Right ventricle myocardium inferior (tissue), 1 donor: ENCODE measurements at regions not wholly inside any gene's neighbourhood (a gene's known extent, or its start where the extent isn't known, plus 50 kb on each side); places are given as distances from the start of the nearest gene placed in this dataset.

Experiments used
- ATAC-seq: fragments of 200-7000 bp; cut with Tn5 transposase; one replicate; pipeline ENCODE4 v1.9.1; 2020; ENCODE audit warnings: mild to moderate bottlenecking, moderate library complexity
- DNase-seq: peaks from one replicate; pipeline ENCODE4 v3.0.0; 2021; ENCODE audit errors: missing footprints
- intact Hi-C: fragments of 100-400 bp; cut with DNase I; formaldehyde crosslinking; loops from one replicate; pipeline ENCODE4 v1.11.0; 2022
- donor health status: DM: no; HTN: yes; CAD: no; lungs with severe emphysema.

- ATAC-seq (no peak), DNase-seq (no peak)
- intact Hi-C loops = no loop called here
Measured at GRCh38 chr4:104188301-104188700, 306.4 kb downstream of the CXXC4 start.

GRCh38 chr4:104169437-104169836 lies 325.3 kb downstream of the CXXC4 start:
- intact Hi-C loops = no loop called here
- ATAC-seq = no peak
- no peak for DNase-seq

- DNase-seq (no peak), ATAC-seq (no peak)
- intact Hi-C loops = no loop called here
Measured at GRCh38 chr4:104166749-104167148, 327.9 kb downstream of the CXXC4 start.

- DNase-seq = no peak
- intact Hi-C loops = no loop called here
- no peak for ATAC-seq
Measured at GRCh38 chr4:104163820-104164219, 330.9 kb downstream of the CXXC4 start.

- DNase-seq = no peak
- intact Hi-C loops = no loop called here
- no peak for ATAC-seq
Measured at GRCh38 chr4:104146048-104146447, 348.6 kb downstream of the CXXC4 start.

GRCh38 chr4:104138116-104138515 lies 356.6 kb downstream of the CXXC4 start:
- DNase-seq (no peak), ATAC-seq (no peak)
- intact Hi-C loops = no loop called here

GRCh38 chr4:104129243-104129642 lies 365.5 kb downstream of the CXXC4 start:
- DNase-seq (no peak), ATAC-seq (no peak)
- intact Hi-C loops = no loop called here

GRCh38 chr4:104128850-104129213 lies 365.9 kb downstream of the CXXC4 start:
- intact Hi-C loops = no loop called here
- DNase-seq = no peak
- ATAC-seq = no peak

- DNase-seq = no peak
- intact Hi-C loops = no loop called here
- ATAC-seq = no peak
Measured at GRCh38 chr4:104128031-104128849, 366.5 kb downstream of the CXXC4 start.

- ATAC-seq (no peak), DNase-seq (no peak)
- intact Hi-C loops = no loop called here
Measured at GRCh38 chr4:104123021-104123420, 371.7 kb downstream of the CXXC4 start.

GRCh38 chr4:104117776-104118175 lies 376.9 kb downstream of the CXXC4 start:
- DNase-seq (no peak), ATAC-seq (no peak)
- intact Hi-C loops = no loop called here

GRCh38 chr4:104113850-104114249 lies 380.8 kb downstream of the CXXC4 start:
- intact Hi-C loops = no loop called here
- ATAC-seq = no peak
- no peak for DNase-seq

- intact Hi-C loops = no loop called here
- DNase-seq (no peak), ATAC-seq (no peak)
Measured at GRCh38 chr4:104099141-104099540, 379.4 kb upstream of the TACR3 start.

- ATAC-seq = no peak
- intact Hi-C loops = no loop called here
- DNase-seq = no peak
Measured at GRCh38 chr4:104093247-104093646, 373.5 kb upstream of the TACR3 start.

- no peak for DNase-seq
- ATAC-seq = no peak
- intact Hi-C loops = no loop called here
Measured at GRCh38 chr4:104073229-104073628, 353.4 kb upstream of the TACR3 start.

- ATAC-seq = no peak
- DNase-seq = no peak
- intact Hi-C loops = loop anchor here (10.0 kb wide), 2 partner anchors 388 to 468 kb away; no protein-coding TSS in a partner anchor
Measured at GRCh38 chr4:104066533-104066932, 346.7 kb upstream of the TACR3 start.

- ATAC-seq (no peak), DNase-seq (no peak)
- intact Hi-C loops = loop anchor here (2.0 to 10.0 kb wide), 3 partner anchors 390 to 796 kb away; no protein-coding TSS in a partner anchor
Measured at GRCh38 chr4:104064646-104065577, 345.1 kb upstream of the TACR3 start.

- DNase-seq (no peak), ATAC-seq (no peak)
- intact Hi-C loops = loop anchor here (10.0 kb wide), 2 partner anchors 391 to 471 kb away; no protein-coding TSS in a partner anchor
Measured at GRCh38 chr4:104063341-104063740, 343.6 kb upstream of the TACR3 start.

GRCh38 chr4:104044369-104044768 lies 324.6 kb upstream of the TACR3 start:
- ATAC-seq (no peak), DNase-seq (no peak)
- intact Hi-C loops = no loop called here

GRCh38 chr4:104032896-104033295 lies 313.1 kb upstream of the TACR3 start:
- DNase-seq (no peak), ATAC-seq (no peak)
- intact Hi-C loops = no loop called here
